CD4-positive, alpha-beta memory T cell (primary cell): ENCODE measurements at regions not wholly inside any gene's neighbourhood (a gene's known extent, or its start where the extent isn't known, plus 50 kb on each side); places are given as distances from the start of the nearest gene placed in this dataset.
"Not testable (repeated sequence)": the region's sequence is repeated elsewhere in the genome, so short reads cannot be mapped to it uniquely, and the experiment has no call there.

Experiments
- CTCF ChIA-PET: fragments of 350-600 bp; sonication (Branson Sonifier 250); formaldehyde crosslinking; loops from one replicate; lab custom pipeline; 2021; ENCODE audit warnings: inconsistent platforms; ENCODE audit not compliant: partially characterized antibody; lab: Charles Lee
- POLR2A ChIA-PET: fragments of 350-600 bp; sonication (Branson Sonifier 250); formaldehyde crosslinking; loops from one replicate; lab custom pipeline; 2021; ENCODE audit not compliant: partially characterized antibody; lab: Charles Lee
- DNase-seq, 5 donors: peaks; one replicate each; pipeline versions ENCODE4 v3.0.0 to v3.0.0-alpha.2; 2020 to 2022; ENCODE audit warnings: mixed read lengths in 1 of 5
- H3K27ac ChIP-seq: one replicate; pipeline ENCODE4 v1.7.0; 2013; ENCODE audit warnings: low read depth, low read length
- H3K27me3 ChIP-seq: 2 replicates; pipeline ENCODE4 v1.7.0; 2013; ENCODE audit warnings: mild to moderate bottlenecking, low read length, moderate library complexity; ENCODE audit not compliant: insufficient read depth
- H3K36me3 ChIP-seq: 2 replicates; pipeline ENCODE4 v1.7.0; 2013; ENCODE audit warnings: mild to moderate bottlenecking, low read length, moderate library complexity; ENCODE audit not compliant: insufficient read depth
- H3K4me1 ChIP-seq: 2 replicates; pipeline ENCODE4 v1.7.0; 2013; ENCODE audit warnings: mild to moderate bottlenecking, low read length, moderate library complexity; ENCODE audit not compliant: insufficient read depth
- H3K4me3 ChIP-seq, 2 donors: one replicate each; pipeline ENCODE4 v1.7.0; 2013; ENCODE audit warnings: low read length in 2 of 2, mild to moderate bottlenecking in 1 of 2
- H3K9me3 ChIP-seq, 2 donors: one replicate each; pipeline ENCODE4 v1.7.0; 2013; ENCODE audit warnings: low read length in 2 of 2, control low read depth in 1 of 2; ENCODE audit not compliant: control insufficient read depth in 1 of 2
- H3K27ac Mint-ChIP-seq, 7 donors: one replicate each; pipeline ENCODE4 v1.8.0; 2020 to 2021; ENCODE audit warnings: mixed read lengths in 7 of 7, mild to moderate bottlenecking in 6 of 7, inconsistent platforms in 3 of 7, moderate library complexity in 3 of 7
- H3K27me3 Mint-ChIP-seq, 2 donors: one replicate each; pipeline ENCODE4 v1.8.0; 2020 to 2021; ENCODE audit warnings: mixed read lengths in 2 of 2
- H3K36me3 Mint-ChIP-seq, 2 donors: one replicate each; pipeline ENCODE4 v1.8.0; 2020 to 2021; ENCODE audit warnings: mixed read lengths in 2 of 2, inconsistent platforms in 1 of 2, mild to moderate bottlenecking in 1 of 2
- H3K4me1 Mint-ChIP-seq, 4 donors: one replicate each; pipeline ENCODE4 v1.8.0; 2020 to 2021; ENCODE audit warnings: mixed read lengths in 4 of 4, mild to moderate bottlenecking in 1 of 4
- H3K4me3 Mint-ChIP-seq, 8 donors: one replicate each; pipeline ENCODE4 v1.8.0; 2020 to 2021; ENCODE audit warnings: mixed read lengths in 8 of 8, mild to moderate bottlenecking in 7 of 8, moderate library complexity in 6 of 8, inconsistent platforms in 3 of 8
- H3K9me3 Mint-ChIP-seq, 8 donors: one replicate each; pipeline ENCODE4 v1.8.0; 2020 to 2021; ENCODE audit warnings: mixed read lengths in 8 of 8, mild to moderate bottlenecking in 5 of 8, inconsistent platforms in 3 of 8, moderate library complexity in 1 of 8
- intact Hi-C: fragments of 100-400 bp; cut with micrococcal nuclease; formaldehyde crosslinking; loops from one replicate; pipeline ENCODE4 v1.15.1; 2023

GRCh38 chr6:112938650-112939049, 591.5 kb downstream of the RFPL4B start:
- no peak overlapping the region for H3K4me3 ChIP-seq
- DNase-seq: no peak
- Mint-ChIP-seq H3K9me3 (peaks cover 0 to 2% (median 0%) of the 10 kb centered on the region in 8 donors), H3K36me3 (no peaks in the 10 kb centered on the region), H3K27me3 (no peaks in the 10 kb centered on the region), H3K4me3 (no peak overlapping the region), H3K27ac (no peak overlapping the region), H3K4me1 (no peaks in the 10 kb centered on the region)
- no peaks in the 10 kb centered on the region for H3K36me3 ChIP-seq
- intact Hi-C loops: no loop called here
- H3K9me3 ChIP-seq: no peaks in the 10 kb centered on the region
- ChIA-PET CTCF (no interaction called here), POLR2A (no interaction called here)
- H3K27me3 ChIP-seq: no peaks in the 10 kb centered on the region
- no peak overlapping the region for H3K27ac ChIP-seq
- no peaks in the 10 kb centered on the region for H3K4me1 ChIP-seq

- Mint-ChIP-seq H3K36me3 (no peaks in the 10 kb centered on the region), H3K4me1 (no peaks in the 10 kb centered on the region), H3K9me3 (peaks cover 0 to 2% (median 0%) of the 10 kb centered on the region in 8 donors), H3K27me3 (no peaks in the 10 kb centered on the region), H3K4me3 (no peak overlapping the region), H3K27ac (no peak overlapping the region)
- ChIA-PET POLR2A (no interaction called here), CTCF (no interaction called here)
- no peak overlapping the region for H3K4me3 ChIP-seq
- no peaks in the 10 kb centered on the region for H3K36me3 ChIP-seq
- H3K27ac ChIP-seq: no peak overlapping the region
- intact Hi-C loops: no loop called here
- H3K27me3 ChIP-seq: no peaks in the 10 kb centered on the region
- DNase-seq: no peak
- H3K9me3 ChIP-seq: no peaks in the 10 kb centered on the region
- no peaks in the 10 kb centered on the region for H3K4me1 ChIP-seq
Measured at GRCh38 chr6:112939563-112939962, 592.4 kb downstream of the RFPL4B start.

- Mint-ChIP-seq H3K36me3 (no peaks in the 10 kb centered on the region), H3K9me3 (peaks cover 0 to 2% (median 0%) of the 10 kb centered on the region in 8 donors), H3K27me3 (no peaks in the 10 kb centered on the region), H3K27ac (no peak overlapping the region), H3K4me1 (no peaks in the 10 kb centered on the region), H3K4me3 (no peak overlapping the region)
- Histone ChIP-seq H3K4me3 (no peak overlapping the region), H3K27ac (no peak overlapping the region), H3K27me3 (no peaks in the 10 kb centered on the region), H3K36me3 (no peaks in the 10 kb centered on the region), H3K9me3 (no peaks in the 10 kb centered on the region), H3K4me1 (no peaks in the 10 kb centered on the region)
- POLR2A ChIA-PET: no interaction called here
- intact Hi-C loops: no loop called here
- no peak for DNase-seq
- CTCF ChIA-PET: no interaction called here
Measured at GRCh38 chr6:112941613-112942012, 594.5 kb downstream of the RFPL4B start.

- ChIA-PET CTCF (no interaction called here), POLR2A (no interaction called here)
- Histone ChIP-seq H3K4me1 (no peaks in the 10 kb centered on the region), H3K27ac (no peak overlapping the region), H3K4me3 (no peak overlapping the region), H3K9me3 (no peaks in the 10 kb centered on the region), H3K36me3 (no peaks in the 10 kb centered on the region), H3K27me3 (no peaks in the 10 kb centered on the region)
- Mint-ChIP-seq H3K4me1 (no peaks in the 10 kb centered on the region), H3K9me3 (peaks cover 0 to 2% (median under 1%) of the 10 kb centered on the region in 8 donors), H3K36me3 (no peaks in the 10 kb centered on the region), H3K4me3 (no peak overlapping the region), H3K27me3 (no peaks in the 10 kb centered on the region), H3K27ac (no peak overlapping the region)
- no peak for DNase-seq
- intact Hi-C loops: no loop called here
Measured at GRCh38 chr6:112946051-112946450, 598.9 kb downstream of the RFPL4B start.

GRCh38 chr6:112947507-112947906, 600.4 kb downstream of the RFPL4B start:
- DNase-seq: no peak
- Mint-ChIP-seq H3K9me3 (peaks cover 0 to 4% (median under 1%) of the 10 kb centered on the region in 8 donors), H3K27me3 (no peaks in the 10 kb centered on the region), H3K27ac (no peak overlapping the region), H3K36me3 (no peaks in the 10 kb centered on the region), H3K4me1 (no peaks in the 10 kb centered on the region), H3K4me3 (no peak overlapping the region)
- Histone ChIP-seq H3K36me3 (no peaks in the 10 kb centered on the region), H3K4me1 (no peaks in the 10 kb centered on the region), H3K4me3 (no peak overlapping the region), H3K27me3 (no peaks in the 10 kb centered on the region), H3K27ac (no peak overlapping the region), H3K9me3 (no peaks in the 10 kb centered on the region)
- intact Hi-C loops: no loop called here
- CTCF ChIA-PET: no interaction called here
- POLR2A ChIA-PET: no interaction called here

- Mint-ChIP-seq H3K27ac (no peak overlapping the region), H3K4me3 (no peak overlapping the region), H3K4me1 (no peaks in the 10 kb centered on the region), H3K9me3 (peaks cover 3 to 13% (median 5%) of the 10 kb centered on the region in 8 donors), H3K36me3 (no peaks in the 10 kb centered on the region), H3K27me3 (no peaks in the 10 kb centered on the region)
- no peaks in the 10 kb centered on the region for H3K36me3 ChIP-seq
- H3K4me1 ChIP-seq: no peaks in the 10 kb centered on the region
- DNase-seq: no peak
- H3K4me3 ChIP-seq: no peak overlapping the region
- ChIA-PET CTCF (no interaction called here), POLR2A (no interaction called here)
- H3K9me3 ChIP-seq: no peaks in the 10 kb centered on the region
- no peaks in the 10 kb centered on the region for H3K27me3 ChIP-seq
- intact Hi-C loops: no loop called here
- H3K27ac ChIP-seq: no peak overlapping the region
Measured at GRCh38 chr6:112951829-112952228, 604.7 kb downstream of the RFPL4B start.

- intact Hi-C loops, CTCF ChIA-PET, H3K9me3 ChIP-seq, H3K4me1 ChIP-seq, POLR2A ChIA-PET, H3K36me3 ChIP-seq, DNase-seq, H3K27ac ChIP-seq, H3K4me3 ChIP-seq, H3K36me3 Mint-ChIP-seq, H3K4me1 Mint-ChIP-seq, H3K27me3 Mint-ChIP-seq, H3K4me3 Mint-ChIP-seq, H3K27ac Mint-ChIP-seq, H3K27me3 ChIP-seq: not testable (repeated sequence)
- H3K9me3 Mint-ChIP-seq: peaks cover 3 to 26% (median 9%) of the 10 kb centered on the region in 8 donors
Measured at GRCh38 chr6:112955743-112956142, 608.6 kb downstream of the RFPL4B start.
